HepG2 (cell line): ENCODE measurements at regions not wholly inside any gene's neighbourhood (a gene's known extent, or its start where the extent isn't known, plus 50 kb on each side); places are given as distances from the start of the nearest gene placed in this dataset.

Experiments
- ATAC-seq: fragments of 200-7000 bp; cut with Tn5 transposase; 3 replicates; pipeline ENCODE4 v1.9.1; 2020; ENCODE audit warnings: mild to moderate bottlenecking, moderate library complexity
- BruUV-seq: library from RNA; stranded (reverse); fragments of 400-500 nt; replicated peaks from 2 replicates; lab custom pipeline; 2021; lab: Mats Ljungman, UMichigan
- CTCF ChIA-PET: fragments of 300-600 bp; formaldehyde crosslinking; extraction: SDS; loops from one replicate; lab custom pipeline; 2021; ENCODE audit warnings: low total read pairs, inconsistent platforms, low intra/inter-chr PET ratio; lab: Yijun Ruan, JAX
- POLR2A ChIA-PET: fragments of 350-600 bp; sonication (Branson Sonifier 250); formaldehyde crosslinking; loops from one replicate; lab custom pipeline; 2020; ENCODE audit warnings: antibody characterized with exemption, inconsistent platforms; lab: Yijun Ruan, JAX
- DNase-seq: peaks from one replicate; pipeline ENCODE4 v3.0.0-alpha.2; 2015; ENCODE audit warnings: low spot score
- FAIRE-seq: peaks from 3 replicates; lab custom pipeline; 2011; peaks lifted over from hg19 to GRCh38; lab: Jason Lieb, UNC
- H2AFZ ChIP-seq: one replicate; pipeline ENCODE4 v1.6.1; 2011; ENCODE audit warnings: low read length, inconsistent platforms
- H3K27ac ChIP-seq: fragments of 300-600 bp; 3 replicates; pipeline ENCODE4 v1.8.0; 2011; ENCODE audit warnings: mixed run types, mild to moderate bottlenecking, mixed read lengths, low read length, inconsistent platforms; ENCODE audit not compliant: insufficient read depth; ENCODE audit errors: extremely low read length
- H3K27me3 ChIP-seq, 2 experiments: fragments of 200-600 bp in 1 of 2; 2 replicates in 1 of 2; 3 replicates in 1 of 2; pipeline versions ENCODE4 v1.6.0 to v1.8.0; 2011; ENCODE audit warnings: low read length in 2 of 2, mild to moderate bottlenecking in 2 of 2, moderate library complexity in 2 of 2, inconsistent platforms in 1 of 2; ENCODE audit not compliant: insufficient read depth in 2 of 2, control insufficient read depth in 1 of 2
- H3K36me3 ChIP-seq, 2 experiments: fragments of 200-600 bp in 1 of 2; replicated peaks in 1 of 2; 2 replicates in 1 of 2; 3 replicates in 1 of 2; pipeline versions ENCODE4 v1.5.1 to v1.8.0; 2011; ENCODE audit warnings: low read length in 2 of 2, inconsistent platforms in 1 of 2; ENCODE audit not compliant: insufficient read depth in 2 of 2, control insufficient read depth in 1 of 2
- H3K4me1 ChIP-seq: 2 replicates; pipeline ENCODE4 v1.5.1; 2012; ENCODE audit warnings: low read length, inconsistent platforms; ENCODE audit not compliant: insufficient read depth
- H3K4me2 ChIP-seq: 2 replicates; pipeline ENCODE4 v1.6.0; 2011; ENCODE audit warnings: low read depth, low read length, inconsistent platforms
- H3K4me3 ChIP-seq, 3 experiments: fragments of 200-600 bp in 1 of 3; sonication (generic), shearing (Covaris generic) in 1 of 3; replicated peaks in 1 of 3; 2 replicates each; pipeline ENCODE4 v1.5.1; 2011 to 2016; ENCODE audit warnings: low read length in 3 of 3, inconsistent platforms in 2 of 3, low read depth in 2 of 3, mild to moderate bottlenecking in 2 of 3, control low read depth in 1 of 3, mixed read lengths in 1 of 3; ENCODE audit not compliant: insufficient read depth in 1 of 3
- H3K79me2 ChIP-seq: one replicate; pipeline ENCODE4 v1.6.1; 2011; ENCODE audit warnings: low read length, inconsistent platforms; ENCODE audit not compliant: insufficient read depth
- H3K9ac ChIP-seq: 2 replicates; pipeline ENCODE4 v1.6.0; 2011; ENCODE audit warnings: mild to moderate bottlenecking, low read depth, low read length, inconsistent platforms; ENCODE audit not compliant: insufficient read depth
- H3K9me3 ChIP-seq: 2 replicates; pipeline ENCODE4 v1.5.1; 2012; ENCODE audit warnings: mild to moderate bottlenecking, low read length
- H4K20me1 ChIP-seq: 2 replicates; pipeline ENCODE4 v1.6.0; 2011; ENCODE audit warnings: inconsistent platforms, mild to moderate bottlenecking, low read length, moderate library complexity; ENCODE audit not compliant: insufficient read depth
- AGO1 ChIP-seq: fragments of 200-400 bp; formaldehyde crosslinking; IDR thresholded peaks from 2 replicates; pipeline ENCODE4 v1.6.1; 2017; ENCODE audit warnings: mild to moderate bottlenecking, low read depth, low read length, moderate library complexity; ENCODE audit not compliant: poor library complexity, severe bottlenecking
- CC2D1A ChIP-seq: sonication (generic); formaldehyde crosslinking; IDR thresholded peaks from 2 replicates; pipeline ENCODE4 v1.8.1; 2023; ENCODE audit warnings: mild to moderate bottlenecking, missing genetic modification reagents
- E2F1 ChIP-seq: sonication (generic); formaldehyde crosslinking; IDR thresholded peaks from 2 replicates; pipeline ENCODE4 v1.5.0; 2020; ENCODE audit warnings: missing genetic modification reagents
- GABPB1 ChIP-seq: IDR thresholded peaks from 2 replicates; pipeline ENCODE4 v1.6.1; 2016; ENCODE audit warnings: mild to moderate bottlenecking, missing genetic modification reagents, moderate library complexity, missing compliant biosample characterization
- GZF1 ChIP-seq: sonication (generic); formaldehyde crosslinking; IDR thresholded peaks from 2 replicates; pipeline ENCODE4 v1.5.1; 2020; ENCODE audit warnings: mild to moderate bottlenecking, missing genetic modification reagents
- ISX ChIP-seq: sonication (generic); formaldehyde crosslinking; conservative IDR thresholded peaks from 2 replicates; pipeline ENCODE4 v1.5.0; 2020; ENCODE audit warnings: missing genetic modification reagents
- MXD1 ChIP-seq: sonication (generic); formaldehyde crosslinking; IDR thresholded peaks from 2 replicates; pipeline ENCODE4 v1.4.0; 2020; ENCODE audit warnings: mild to moderate bottlenecking, missing genetic modification reagents
- NCOA2 ChIP-seq: sonication (generic); formaldehyde crosslinking; IDR thresholded peaks from 2 replicates; pipeline ENCODE4 v1.8.0; 2022; ENCODE audit warnings: inconsistent platforms
- NFYC ChIP-seq: IDR thresholded peaks from 2 replicates; pipeline ENCODE4 v1.6.1; 2016; ENCODE audit warnings: missing genetic modification reagents, missing compliant biosample characterization
- PITX1 ChIP-seq: sonication (generic); formaldehyde crosslinking; IDR thresholded peaks from 2 replicates; pipeline ENCODE4 v1.5.1; 2020; ENCODE audit warnings: mild to moderate bottlenecking, missing genetic modification reagents
- PRMT3 ChIP-seq: sonication (generic); formaldehyde crosslinking; IDR thresholded peaks from 2 replicates; pipeline ENCODE4 v1.8.1; 2022; ENCODE audit warnings: low read depth, mild to moderate bottlenecking, moderate library complexity, missing genetic modification reagents, borderline replicate concordance
- REL ChIP-seq: sonication (generic); formaldehyde crosslinking; conservative IDR thresholded peaks from 2 replicates; pipeline ENCODE4 v1.8.0; 2022; ENCODE audit warnings: mild to moderate bottlenecking, missing genetic modification reagents, moderate library complexity
- SIN3A ChIP-seq: IDR thresholded peaks from 2 replicates; pipeline ENCODE4 v1.6.1; 2011; ENCODE audit warnings: low read depth, mild to moderate bottlenecking, control low read depth, low read length, borderline replicate concordance
- SMYD3 ChIP-seq: sonication (generic); formaldehyde crosslinking; IDR thresholded peaks from 2 replicates; pipeline ENCODE4 v1.8.1; 2023; ENCODE audit warnings: mild to moderate bottlenecking, missing genetic modification reagents
- ZMYM4 ChIP-seq: sonication (generic); formaldehyde crosslinking; IDR thresholded peaks from 2 replicates; pipeline ENCODE4 v1.8.1; 2023; ENCODE audit warnings: mild to moderate bottlenecking, missing genetic modification reagents
- ZNF136 ChIP-seq: sonication (generic); formaldehyde crosslinking; IDR thresholded peaks from 2 replicates; pipeline ENCODE4 v1.8.1; 2022; ENCODE audit warnings: low read depth, mild to moderate bottlenecking, moderate library complexity, missing genetic modification reagents
- ZNF354B ChIP-seq: sonication (generic); formaldehyde crosslinking; IDR thresholded peaks from 2 replicates; pipeline ENCODE4 v1.8.0; 2022; ENCODE audit warnings: mild to moderate bottlenecking, missing genetic modification reagents
- ZSCAN25 ChIP-seq: sonication (generic); formaldehyde crosslinking; IDR thresholded peaks from 2 replicates; pipeline ENCODE4 v1.8.0; 2022; ENCODE audit warnings: mild to moderate bottlenecking, missing genetic modification reagents
- WGBS: methylation state at CpG from one replicate; pipeline ENCODE4 v1.1.6; 2017; ENCODE audit warnings: low lambda C conversion rate; 5-methylcytosine and 5-hydroxymethylcytosine counted together
- in situ Hi-C: cut with HindIII; loops from 2 replicates; pipeline ENCODE4 v1.10.0; 2017; ENCODE audit warnings: low pct_unique_long_range_greater_than_20kb; ENCODE audit not compliant: extremely low pct_ligation_motif_present
- intact Hi-C: fragments of 100-400 bp; cut with micrococcal nuclease; formaldehyde crosslinking; loops from one replicate; pipeline ENCODE4 v1.10.0; 2022; ENCODE audit not compliant: unreplicated experiment
- TF ChIP-seq, protein P1 (sequence below): sonication (generic); formaldehyde crosslinking; IDR thresholded peaks from 2 replicates; pipeline ENCODE4 v1.4.0; 2020; ENCODE audit warnings: missing genetic modification reagents

DNA sequence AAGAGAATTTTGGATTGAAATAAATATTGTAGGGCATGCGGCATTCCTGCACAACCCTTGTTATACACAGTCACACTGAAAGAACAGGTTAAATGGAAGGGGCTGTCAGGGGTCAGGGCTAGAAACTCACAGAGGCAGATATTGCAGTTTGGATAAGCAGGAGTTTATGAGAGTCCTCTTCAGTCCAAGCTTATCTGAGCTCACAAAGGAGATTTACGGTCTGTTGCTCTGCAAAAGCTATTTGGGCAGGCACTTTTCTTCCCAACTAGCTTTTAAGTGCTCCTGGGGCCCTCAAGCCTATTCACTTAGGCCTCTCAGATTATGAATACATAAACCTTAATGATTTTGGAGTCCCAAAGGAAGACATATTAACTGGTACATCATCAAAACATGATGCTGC, 156.2 kb downstream of the SOX4 start:
- intact Hi-C loops: no loop called here
- BruUV-seq: no TSS peak
- no peak for DNase-seq
- no peak overlapping the region for H3K9ac ChIP-seq
- H2AFZ ChIP-seq: no peak overlapping the region
- no peak for ATAC-seq
- ChIA-PET POLR2A (no interaction called here), CTCF (no interaction called here)
- in situ Hi-C loops: no loop called here
- no peak for TF ChIP-seq ZMYM4 (CRISPR knock-in tag)
- TF ChIP-seq E2F1 (CRISPR knock-in tag): no peak
- TF ChIP-seq ZNF354B (CRISPR knock-in tag): no peak
- no peak for TF ChIP-seq PRMT3 (CRISPR knock-in tag)
- no peak for TF ChIP-seq NFYC
- TF ChIP-seq, protein P1, sequence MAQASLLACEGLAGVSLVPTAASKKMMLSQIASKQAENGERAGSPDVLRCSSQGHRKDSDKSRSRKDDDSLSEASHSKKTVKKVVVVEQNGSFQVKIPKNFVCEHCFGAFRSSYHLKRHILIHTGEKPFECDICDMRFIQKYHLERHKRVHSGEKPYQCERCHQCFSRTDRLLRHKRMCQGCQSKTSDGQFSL (CRISPR knock-in tag): no peak
- TF ChIP-seq PITX1 (CRISPR knock-in tag): no peak
- no peak for FAIRE-seq
- no peaks in the 10 kb centered on the region for H3K9me3 ChIP-seq
- no peaks in the 10 kb centered on the region for H3K36me3 ChIP-seq
- H3K27ac ChIP-seq: no peak overlapping the region
- H3K79me2 ChIP-seq: no peaks in the 10 kb centered on the region
- H3K4me1 ChIP-seq: 0 out of 2 replicates have a peak, but pooled peaks cover 8% of the 10 kb centered on the region
- no peak overlapping the region for H3K4me3 ChIP-seq
- 61% methylated on average over 2 of the region's 2 CpGs for WGBS
- H3K27me3 ChIP-seq: no peaks in the 10 kb centered on the region
- H3K4me2 ChIP-seq: no peak overlapping the region
- H4K20me1 ChIP-seq: no peaks in the 10 kb centered on the region

- no peak overlapping the region for H3K27ac ChIP-seq
- H3K27me3 ChIP-seq: no peaks in the 10 kb centered on the region
- H4K20me1 ChIP-seq: no peaks in the 10 kb centered on the region
- H3K36me3 ChIP-seq: no peaks in the 10 kb centered on the region
- 0% methylated on average over 1 of the region's 1 CpG for WGBS
- no peak overlapping the region for H3K9ac ChIP-seq
- H2AFZ ChIP-seq: no peak overlapping the region
- BruUV-seq: no TSS peak
- no peak for DNase-seq
- POLR2A ChIA-PET: no interaction called here
- no peaks in the 10 kb centered on the region for H3K9me3 ChIP-seq
- no peak overlapping the region for H3K4me3 ChIP-seq
- in situ Hi-C loops (no loop called here), intact Hi-C loops (no loop called here)
- no peak for ATAC-seq
- H3K4me1 ChIP-seq: 0 out of 2 replicates have a peak, but pooled peaks cover 8% of the 10 kb centered on the region
- H3K79me2 ChIP-seq: no peaks in the 10 kb centered on the region
- H3K4me2 ChIP-seq: no peak overlapping the region
- no peak for FAIRE-seq
- CTCF ChIA-PET: no interaction called here
- no peak for TF ChIP-seq GABPB1 (CRISPR knock-in tag)
- no peak for TF ChIP-seq CC2D1A
- TF ChIP-seq SIN3A: no peak
- no peak for TF ChIP-seq ZSCAN25 (CRISPR knock-in tag)
- TF ChIP-seq SMYD3 (CRISPR knock-in tag): no peak
- TF ChIP-seq NCOA2 (CRISPR knock-in tag): no peak
- TF ChIP-seq AGO1: no peak
- TF ChIP-seq ZNF136: no peak
- TF ChIP-seq ISX: no peak
- TF ChIP-seq REL: no peak
- no peak for TF ChIP-seq GZF1 (CRISPR knock-in tag)
- TF ChIP-seq MXD1 (CRISPR knock-in tag): no peak
These were observed 157.0 kb downstream of the SOX4 start for GRCh38 chr6:21750575-21750974.
